ENCODE measurements at regions not wholly inside any gene's neighbourhood (a gene's known extent, or its start where the extent isn't known, plus 50 kb on each side); places are given as distances from the start of the nearest gene placed in this dataset.

GRCh38 chr12:84723988-84724387, 188.6 kb downstream of the SLC6A15 start:
- FAIRE-seq (no peak), DNase-seq (ENCODE audit: insufficient read length, low spot score) (no peak)
- TF ChIP-seq POLR2A (IDR thresholded peaks at IDR 0.05; ENCODE audit: low read depth, low read length) = no peak

- TF ChIP-seq POLR2A (IDR thresholded peaks at IDR 0.05; ENCODE audit: low read depth, low read length) = no peak
- DNase-seq (ENCODE audit: insufficient read length, low spot score) (no peak), FAIRE-seq (no peak)
These were observed 192.6 kb downstream of the SLC6A15 start for GRCh38 chr12:84719997-84720396.

- FAIRE-seq (no peak), DNase-seq (ENCODE audit: insufficient read length, low spot score) (no peak)
- no peak for TF ChIP-seq POLR2A (IDR thresholded peaks at IDR 0.05; ENCODE audit: low read depth, low read length)
These were observed 193.7 kb downstream of the SLC6A15 start for GRCh38 chr12:84718906-84719305.

- FAIRE-seq (no peak), DNase-seq (ENCODE audit: insufficient read length, low spot score) (no peak)
- no peak for TF ChIP-seq POLR2A (IDR thresholded peaks at IDR 0.05; ENCODE audit: low read depth, low read length)
These were observed 199.9 kb downstream of the SLC6A15 start for GRCh38 chr12:84712747-84713146.

GRCh38 chr12:84706374-84706773, 206.2 kb downstream of the SLC6A15 start:
- FAIRE-seq (no peak), DNase-seq (ENCODE audit: insufficient read length, low spot score) (no peak)
- no peak for TF ChIP-seq POLR2A (IDR thresholded peaks at IDR 0.05; ENCODE audit: low read depth, low read length)

- FAIRE-seq (no peak), DNase-seq (ENCODE audit: insufficient read length, low spot score) (no peak)
- no peak for TF ChIP-seq POLR2A (IDR thresholded peaks at IDR 0.05; ENCODE audit: low read depth, low read length)
These were observed 207.7 kb downstream of the SLC6A15 start for GRCh38 chr12:84704856-84705255.

GRCh38 chr12:84702001-84702400, 210.6 kb downstream of the SLC6A15 start:
- no peak for TF ChIP-seq POLR2A (IDR thresholded peaks at IDR 0.05; ENCODE audit: low read depth, low read length)
- FAIRE-seq (peak; percentile 78), DNase-seq (ENCODE audit: insufficient read length, low spot score) (no peak)

- no peak for DNase-seq (ENCODE audit: insufficient read length, low spot score)
- FAIRE-seq = no peak
- no peak for TF ChIP-seq POLR2A (IDR thresholded peaks at IDR 0.05; ENCODE audit: low read depth, low read length)
These were observed 211.6 kb downstream of the SLC6A15 start for GRCh38 chr12:84701041-84701440.

- DNase-seq (ENCODE audit: insufficient read length, low spot score) (no peak), FAIRE-seq (no peak)
- no peak for TF ChIP-seq POLR2A (IDR thresholded peaks at IDR 0.05; ENCODE audit: low read depth, low read length)
These were observed 213.8 kb downstream of the SLC6A15 start for GRCh38 chr12:84698576-84699333.

- no peak for FAIRE-seq
- no peak for DNase-seq (ENCODE audit: insufficient read length, low spot score)
- TF ChIP-seq POLR2A (IDR thresholded peaks at IDR 0.05; ENCODE audit: low read depth, low read length) = no peak
These were observed 215.6 kb downstream of the SLC6A15 start for GRCh38 chr12:84696908-84697540.

GRCh38 chr12:84696281-84696680, 216.3 kb downstream of the SLC6A15 start:
- no peak for DNase-seq (ENCODE audit: insufficient read length, low spot score)
- no peak for FAIRE-seq
- no peak for TF ChIP-seq POLR2A (IDR thresholded peaks at IDR 0.05; ENCODE audit: low read depth, low read length)

GRCh38 chr12:84694116-84694515, 218.5 kb downstream of the SLC6A15 start:
- FAIRE-seq (no peak), DNase-seq (ENCODE audit: insufficient read length, low spot score) (no peak)
- TF ChIP-seq POLR2A (IDR thresholded peaks at IDR 0.05; ENCODE audit: low read depth, low read length) = no peak

GRCh38 chr12:84692071-84692470, 220.5 kb downstream of the SLC6A15 start:
- FAIRE-seq (no peak), DNase-seq (ENCODE audit: insufficient read length, low spot score) (no peak)
- no peak for TF ChIP-seq POLR2A (IDR thresholded peaks at IDR 0.05; ENCODE audit: low read depth, low read length)

GRCh38 chr12:84691266-84691665, 221.3 kb downstream of the SLC6A15 start:
- no peak for DNase-seq (ENCODE audit: insufficient read length, low spot score)
- FAIRE-seq = no peak
- TF ChIP-seq POLR2A (IDR thresholded peaks at IDR 0.05; ENCODE audit: low read depth, low read length) = no peak

- no peak for DNase-seq (ENCODE audit: insufficient read length, low spot score)
- no peak for TF ChIP-seq POLR2A (IDR thresholded peaks at IDR 0.05; ENCODE audit: low read depth, low read length)
- FAIRE-seq = no peak
These were observed 223.0 kb downstream of the SLC6A15 start for GRCh38 chr12:84689638-84690037.

Data from H54 (cell line).